Glomerular endothelial cell (primary cell): ENCODE measurements at regions not wholly inside any gene's neighbourhood (a gene's known extent, or its start where the extent isn't known, plus 50 kb on each side); places are given as distances from the start of the nearest gene placed in this dataset.
"Not testable (repeated sequence)": the region's sequence is repeated elsewhere in the genome, so short reads cannot be mapped to it uniquely, and the experiment has no call there.

Experiments
- DNase-seq: peaks from one replicate; pipeline ENCODE4 v3.0.0-alpha.2; 2011; ENCODE audit warnings: low read depth, low spot score; ENCODE audit errors: extremely low read depth

GRCh38 chr2:220704081-220704480 lies 868.0 kb downstream of the EPHA4 start:
- DNase-seq = no peak

- no peak for DNase-seq
These were observed 867.3 kb downstream of the EPHA4 start for GRCh38 chr2:220704810-220705209.

GRCh38 chr2:220705678-220706077 lies 866.4 kb downstream of the EPHA4 start:
- DNase-seq = no peak

- no peak for DNase-seq
These were observed 864.8 kb downstream of the EPHA4 start for GRCh38 chr2:220707261-220707660.

GRCh38 chr2:220708366-220708765 lies 863.7 kb downstream of the EPHA4 start:
- DNase-seq = no peak

GRCh38 chr2:220717283-220717682 lies 854.8 kb downstream of the EPHA4 start:
- DNase-seq = no peak

GRCh38 chr2:220736778-220737177 lies 835.3 kb downstream of the EPHA4 start:
- no peak for DNase-seq

GRCh38 chr2:220743203-220743602 lies 828.9 kb downstream of the EPHA4 start:
- DNase-seq = no peak

- no peak for DNase-seq
These were observed 827.2 kb downstream of the EPHA4 start for GRCh38 chr2:220744861-220745260.

- DNase-seq = no peak
These were observed 826.4 kb downstream of the EPHA4 start for GRCh38 chr2:220745682-220746081.

- DNase-seq = no peak
These were observed 824.4 kb downstream of the EPHA4 start for GRCh38 chr2:220747736-220748135.

GRCh38 chr2:220748875-220749479 lies 823.1 kb downstream of the EPHA4 start:
- no peak for DNase-seq

- DNase-seq = no peak
These were observed 818.6 kb downstream of the EPHA4 start for GRCh38 chr2:220753486-220753885.

- DNase-seq = no peak
These were observed 815.5 kb downstream of the EPHA4 start for GRCh38 chr2:220756653-220757052.

- DNase-seq = not testable (repeated sequence)
These were observed 813.7 kb downstream of the EPHA4 start for GRCh38 chr2:220758376-220758775.

GRCh38 chr2:220764171-220764570 lies 807.9 kb downstream of the EPHA4 start:
- no peak for DNase-seq

GRCh38 chr2:220767591-220768255 lies 804.4 kb downstream of the EPHA4 start:
- DNase-seq = no peak

- no peak for DNase-seq
These were observed 796.1 kb downstream of the EPHA4 start for GRCh38 chr2:220775856-220776488.

- DNase-seq = not testable (repeated sequence)
These were observed 793.0 kb downstream of the EPHA4 start for GRCh38 chr2:220779076-220779475.

GRCh38 chr2:220779511-220779910 lies 792.6 kb downstream of the EPHA4 start:
- DNase-seq = no peak

- no peak for DNase-seq
These were observed 792.2 kb downstream of the EPHA4 start for GRCh38 chr2:220779931-220780330.

GRCh38 chr2:220781622-220782241 lies 790.4 kb downstream of the EPHA4 start:
- no peak for DNase-seq
